D721Med (cell line): ENCODE measurements at regions not wholly inside any gene's neighbourhood (a gene's known extent, or its start where the extent isn't known, plus 50 kb on each side); places are given as distances from the start of the nearest gene placed in this dataset.
"Not testable (repeated sequence)": the region's sequence is repeated elsewhere in the genome, so short reads cannot be mapped to it uniquely, and the experiment has no call there.

ENCODE experiments used
- DNase-seq: peaks from one replicate; pipeline ENCODE4 v3.0.0; 2011; ENCODE audit warnings: low spot score; ENCODE audit not compliant: insufficient read length
- FAIRE-seq: peaks from 2 replicates; lab custom pipeline; 2011; peaks lifted over from hg19 to GRCh38; lab: Jason Lieb, UNC
- CTCF ChIP-seq: IDR thresholded peaks from 2 replicates; pipeline ENCODE4 v1.5.1; 2012; ENCODE audit warnings: mild to moderate bottlenecking, control low read depth; ENCODE audit not compliant: insufficient read depth; ENCODE audit errors: missing control alignments

GRCh38 chr19:28358633-28359032 lies 854.3 kb downstream of the UQCRFS1 start:
- TF ChIP-seq CTCF, result no peak
- DNase-seq (no peak), FAIRE-seq (no peak)

- no peak for TF ChIP-seq CTCF
- no peak for DNase-seq
- no peak for FAIRE-seq
Measured at GRCh38 chr19:28351761-28352160, 861.2 kb downstream of the UQCRFS1 start.

- not testable (repeated sequence) for DNase-seq, FAIRE-seq
Measured at GRCh38 chr19:28351321-28351720, 861.6 kb downstream of the UQCRFS1 start.

- no peak for FAIRE-seq
- no peak for TF ChIP-seq CTCF
- no peak for DNase-seq
Measured at GRCh38 chr19:28350673-28351072, 862.3 kb downstream of the UQCRFS1 start.

GRCh38 chr19:28350037-28350436 lies 862.9 kb downstream of the UQCRFS1 start:
- DNase-seq (no peak), FAIRE-seq (no peak)
- no peak for TF ChIP-seq CTCF

GRCh38 chr19:28349604-28350003 lies 863.3 kb downstream of the UQCRFS1 start:
- FAIRE-seq, result no peak
- no peak for DNase-seq

GRCh38 chr19:28345811-28346210 lies 867.1 kb downstream of the UQCRFS1 start:
- DNase-seq (no peak), FAIRE-seq (no peak)
- TF ChIP-seq CTCF, result no peak

More at GRCh38 chr19:28349604-28350003, 863.3 kb downstream of the UQCRFS1 start:
- TF ChIP-seq CTCF, result no peak

GRCh38 chr19:28341810-28342350 lies 871.1 kb downstream of the UQCRFS1 start:
- no peak for TF ChIP-seq CTCF
- FAIRE-seq (no peak), DNase-seq (no peak)
